ENCODE measurements at regions not wholly inside any gene's neighbourhood (a gene's known extent, or its start where the extent isn't known, plus 50 kb on each side); places are given as distances from the start of the nearest gene placed in this dataset.
"Not testable (repeated sequence)": the region's sequence is repeated elsewhere in the genome, so short reads cannot be mapped to it uniquely, and the experiment has no call there.

GRCh38 chr5:91744470-91744869, 361.4 kb upstream of the ARRDC3 start:
- not testable (repeated sequence) for DNase-seq

- no peak for DNase-seq
Observed at GRCh38 chr5:91742550-91742949, 359.4 kb upstream of the ARRDC3 start.

GRCh38 chr5:91741764-91742505, 358.8 kb upstream of the ARRDC3 start:
- no peak for DNase-seq

GRCh38 chr5:91730026-91730425, 346.9 kb upstream of the ARRDC3 start:
- DNase-seq, result no peak

- no peak for DNase-seq
Observed at GRCh38 chr5:91727463-91727862, 344.3 kb upstream of the ARRDC3 start.

GRCh38 chr5:91722736-91723467, 339.8 kb upstream of the ARRDC3 start:
- no peak for DNase-seq

- DNase-seq, result no peak
Observed at GRCh38 chr5:91712718-91713117, 329.6 kb upstream of the ARRDC3 start.

GRCh38 chr5:91707521-91707841, 324.4 kb upstream of the ARRDC3 start:
- DNase-seq, result no peak

- DNase-seq, result no peak
Observed at GRCh38 chr5:91706785-91707520, 323.8 kb upstream of the ARRDC3 start.

GRCh38 chr5:91703128-91703527, 320.0 kb upstream of the ARRDC3 start:
- no peak for DNase-seq

GRCh38 chr5:91699429-91699828, 316.3 kb upstream of the ARRDC3 start:
- DNase-seq, result no peak

GRCh38 chr5:91691592-91691991, 308.5 kb upstream of the ARRDC3 start:
- DNase-seq, result no peak

- no peak for DNase-seq
Observed at GRCh38 chr5:91690921-91691320, 307.8 kb upstream of the ARRDC3 start.

GRCh38 chr5:91687430-91687829, 304.3 kb upstream of the ARRDC3 start:
- DNase-seq, result no peak

GRCh38 chr5:91684625-91685024, 301.5 kb upstream of the ARRDC3 start:
- no peak for DNase-seq

- no peak for DNase-seq
Observed at GRCh38 chr5:91670563-91670962, 287.4 kb upstream of the ARRDC3 start.

GRCh38 chr5:91670122-91670521, 287.0 kb upstream of the ARRDC3 start:
- no peak for DNase-seq

- no peak for DNase-seq
Observed at GRCh38 chr5:91668261-91668660, 285.1 kb upstream of the ARRDC3 start.

- DNase-seq, result no peak
Observed at GRCh38 chr5:91652678-91653077, 269.6 kb upstream of the ARRDC3 start.

GRCh38 chr5:91651704-91652103, 268.6 kb upstream of the ARRDC3 start:
- DNase-seq, result no peak

- DNase-seq, result no peak
Observed at GRCh38 chr5:91645347-91645746, 262.2 kb upstream of the ARRDC3 start.

- no peak for DNase-seq
Observed at GRCh38 chr5:91643797-91644196, 260.7 kb upstream of the ARRDC3 start.

- DNase-seq, result no peak
Observed at GRCh38 chr5:91642581-91642980, 259.5 kb upstream of the ARRDC3 start.
